UCSD-AML1 (cell line): ENCODE measurements at regions not wholly inside any gene's neighbourhood (a gene's known extent, or its start where the extent isn't known, plus 50 kb on each side); places are given as distances from the start of the nearest gene placed in this dataset.
"Not testable (repeated sequence)": the region's sequence is repeated elsewhere in the genome, so short reads cannot be mapped to it uniquely, and the experiment has no call there.

Experiments
- DNase-seq: peaks from one replicate; lab custom pipeline; 2025; ENCODE audit not compliant: unreplicated experiment; lab: John Stamatoyannopoulos, UW

DNA sequence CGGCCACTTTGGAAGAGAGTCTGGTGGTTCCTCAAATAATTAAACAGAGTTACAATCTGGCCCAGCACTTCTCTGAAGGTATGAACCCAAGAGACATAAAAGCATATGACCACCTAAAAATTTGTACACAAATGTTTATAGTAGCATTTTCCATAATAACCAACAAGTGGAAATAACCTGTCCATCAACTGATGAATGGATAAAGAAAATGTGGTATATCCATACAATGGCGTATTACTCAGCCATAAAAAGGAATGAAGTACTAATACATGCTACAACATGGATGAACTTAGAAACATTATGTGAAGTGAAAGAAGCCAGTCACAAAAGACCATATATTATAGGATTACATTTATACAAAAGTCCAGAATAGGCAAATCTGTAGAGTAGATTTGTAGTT is 76.0 kb upstream of the RGPD5 start:
- no peak for DNase-seq

DNA sequence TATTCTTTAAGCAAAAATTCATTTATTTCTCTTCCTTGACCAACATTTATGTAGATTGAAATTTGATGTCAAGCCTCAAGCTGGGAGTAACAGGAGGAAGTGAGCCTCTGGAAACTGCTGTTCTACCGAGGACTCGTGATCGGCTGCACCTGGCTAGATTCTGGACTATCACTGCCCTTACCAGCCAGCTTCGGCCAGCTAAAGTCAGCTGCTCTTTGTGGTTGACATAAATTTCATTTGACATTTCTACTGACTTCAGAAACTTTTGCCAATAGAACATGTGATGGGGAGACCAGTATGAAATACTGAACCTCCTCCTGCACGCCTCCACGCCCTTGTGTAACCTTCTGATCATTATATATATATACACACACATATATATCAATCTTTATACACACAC is 74.2 kb upstream of the RGPD5 start:
- no peak for DNase-seq

DNA sequence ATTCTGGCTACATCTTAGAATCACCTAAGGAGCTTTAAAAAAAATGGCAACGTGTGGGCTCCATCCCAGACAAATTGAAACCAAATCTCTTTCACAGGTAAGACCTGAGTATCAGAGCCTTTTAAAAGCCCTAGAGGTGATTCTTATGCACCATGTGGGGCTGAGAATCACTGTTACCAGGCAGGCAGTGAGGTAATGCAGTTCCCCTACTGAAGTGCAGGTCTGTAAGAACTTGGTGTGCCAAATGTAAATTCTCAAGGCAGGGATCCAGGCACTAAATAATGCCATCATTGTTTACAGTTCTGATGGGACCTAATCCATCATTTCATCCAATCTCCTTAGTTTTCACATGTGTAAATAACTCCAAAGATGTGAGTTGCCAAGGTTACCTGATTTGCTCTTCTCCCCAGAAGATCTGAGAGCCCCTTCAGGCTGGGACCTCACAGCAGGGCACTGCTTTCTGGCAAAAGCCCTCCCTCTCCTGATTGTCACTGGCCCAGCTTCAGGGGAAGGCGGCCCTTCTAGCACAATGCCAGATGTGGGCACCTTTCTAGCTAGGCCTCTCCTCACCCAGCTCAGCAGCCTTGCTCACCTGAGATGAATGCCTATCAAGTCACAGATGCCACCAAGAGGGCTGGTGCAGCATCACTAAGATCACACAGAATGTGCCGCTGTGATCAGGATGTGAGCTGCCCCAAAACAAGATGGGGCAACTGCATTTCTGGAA is 73.6 kb upstream of the RGPD5 start:
- no peak for DNase-seq

- no peak for DNase-seq
Observed at GRCh38 chr2:109721135-109721534, 73.0 kb upstream of the RGPD5 start.

- DNase-seq = no peak
Observed at GRCh38 chr2:109721626-109722025, 72.5 kb upstream of the RGPD5 start.

GRCh38 chr2:109722026-109722425 is 72.1 kb upstream of the RGPD5 start:
- no peak for DNase-seq

- not testable (repeated sequence) for DNase-seq
Observed at GRCh38 chr2:109722640-109723039, 71.5 kb upstream of the RGPD5 start.

DNA sequence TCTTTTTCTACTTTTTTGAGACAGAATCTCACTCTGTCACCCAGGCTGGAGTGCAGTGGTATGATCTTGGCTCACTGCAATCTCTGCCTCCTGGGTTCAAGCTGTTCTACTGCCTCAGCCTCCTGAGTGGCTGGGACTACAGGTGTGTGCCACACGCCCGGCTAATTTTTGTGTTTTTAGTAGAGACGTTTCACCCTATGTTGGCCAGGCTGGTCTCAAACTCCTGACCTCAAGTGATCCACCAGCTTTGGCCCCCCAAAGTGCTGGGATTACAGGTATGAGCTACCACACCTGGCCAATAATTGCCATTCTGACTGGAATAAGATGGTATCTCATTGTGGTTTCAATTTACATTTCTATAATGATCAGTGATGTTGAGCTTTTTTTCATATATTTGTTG is 71.0 kb upstream of the RGPD5 start:
- DNase-seq = not testable (repeated sequence)

DNA sequence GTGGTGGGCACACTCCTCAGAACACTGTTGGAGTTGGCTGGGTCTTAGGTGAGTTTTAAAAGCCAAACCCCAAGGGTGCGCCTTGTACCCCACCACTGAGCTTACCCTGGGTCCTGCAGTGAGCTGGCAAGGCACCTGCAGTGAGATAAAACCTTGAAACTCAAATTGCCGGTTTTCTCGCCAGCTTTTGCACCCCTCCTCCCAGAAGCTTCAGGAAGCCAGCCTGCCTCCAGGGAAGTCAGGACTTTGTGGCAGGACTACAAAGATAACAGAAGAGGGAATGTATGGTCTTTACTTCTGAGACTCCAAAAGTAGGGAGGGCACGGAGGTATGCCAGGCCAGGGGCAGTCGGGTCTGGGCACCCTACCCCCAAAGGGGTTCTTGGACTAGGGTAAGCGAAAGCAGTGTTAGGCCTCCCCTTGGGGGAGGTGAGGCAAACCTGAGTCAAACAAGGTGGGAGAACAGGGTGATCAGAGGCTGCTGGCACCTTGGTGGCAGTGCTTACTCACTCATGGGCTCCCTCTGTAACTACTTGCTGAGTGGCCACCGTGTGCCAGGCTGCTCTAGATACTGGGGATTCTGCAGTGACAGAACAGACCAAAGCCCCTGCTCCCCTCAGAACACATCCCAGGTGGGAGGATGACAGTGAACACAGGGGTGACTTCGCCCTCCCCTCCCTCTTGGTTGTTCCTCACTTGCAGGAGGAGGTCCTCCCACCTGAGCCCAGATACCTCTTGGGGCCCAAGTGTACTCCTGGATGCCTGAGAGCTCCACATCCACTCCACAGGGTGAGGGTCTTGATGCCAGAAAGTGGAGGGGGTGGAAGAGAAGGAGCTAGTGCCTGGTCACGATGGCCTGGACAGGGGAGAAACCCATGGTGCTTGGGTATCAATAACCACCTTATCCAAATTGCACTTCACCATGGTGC is 69.3 kb upstream of the RGPD5 start:
- no peak for DNase-seq

DNA sequence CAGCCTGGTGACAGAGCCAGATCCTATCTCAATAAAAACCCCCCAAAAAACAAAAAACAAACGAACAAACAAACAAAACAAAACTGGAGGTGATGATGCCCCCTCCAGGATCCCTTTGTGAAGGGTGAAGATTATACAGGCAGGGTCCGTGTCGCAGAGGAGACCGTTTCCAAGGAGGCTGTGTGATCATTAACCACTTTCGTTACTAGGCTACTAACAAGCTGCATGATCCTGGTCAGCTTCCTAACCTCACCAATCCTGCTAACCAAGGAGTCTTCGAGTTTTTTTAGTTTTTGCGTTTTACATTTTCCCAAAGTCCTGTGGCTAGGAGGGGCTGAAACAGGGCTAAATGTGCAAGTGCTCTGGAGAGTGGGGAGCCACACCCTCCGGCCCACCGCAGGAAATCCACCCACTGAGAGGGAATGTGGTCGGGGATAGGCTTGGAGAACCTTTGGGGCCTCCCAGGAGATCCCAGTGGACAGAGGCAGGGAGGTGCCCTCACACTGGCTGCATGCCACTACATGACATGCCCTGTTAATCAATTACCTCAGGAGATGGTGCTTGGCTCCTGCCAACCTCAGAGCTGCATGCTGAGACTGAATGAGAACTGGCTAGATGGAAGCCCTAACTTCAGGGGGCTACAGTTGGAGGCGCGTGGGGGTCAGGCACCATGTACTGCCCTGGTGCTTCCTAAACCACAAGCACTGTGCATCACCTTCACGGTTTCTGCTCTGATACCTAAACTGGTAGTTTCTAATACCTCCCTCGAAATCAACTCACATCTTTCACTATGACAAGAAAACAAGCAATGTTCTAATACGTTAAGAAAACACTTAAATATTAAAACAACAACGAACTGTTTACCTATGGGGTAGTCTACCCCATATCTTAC is 67.5 kb upstream of the RGPD5 start:
- DNase-seq = no peak

DNA sequence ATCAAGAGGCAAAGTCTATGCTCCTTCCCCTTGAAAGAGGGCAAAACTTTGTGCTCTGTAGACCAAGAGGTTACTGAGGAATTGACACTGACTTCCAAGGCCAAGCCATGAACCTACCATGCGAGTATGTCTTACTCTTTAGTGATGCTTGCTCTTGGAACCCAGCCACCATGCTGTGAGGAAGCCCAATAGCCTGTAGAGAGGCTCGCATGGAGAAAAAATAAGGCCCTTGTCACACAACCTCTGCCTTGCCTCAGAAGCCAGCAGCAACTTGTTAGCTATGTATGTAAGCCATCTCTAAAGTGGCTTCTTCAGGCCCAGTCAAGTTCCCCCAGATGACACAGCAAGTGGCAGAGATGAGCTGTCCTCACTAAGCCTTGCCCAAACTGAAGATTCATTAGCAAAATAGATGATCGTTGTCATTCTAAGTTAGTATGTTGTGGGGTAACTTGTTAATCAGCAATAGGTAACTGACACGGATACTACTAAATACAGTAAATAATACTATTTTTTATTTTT is 66.1 kb upstream of the RGPD5 start:
- DNase-seq = no peak

DNA sequence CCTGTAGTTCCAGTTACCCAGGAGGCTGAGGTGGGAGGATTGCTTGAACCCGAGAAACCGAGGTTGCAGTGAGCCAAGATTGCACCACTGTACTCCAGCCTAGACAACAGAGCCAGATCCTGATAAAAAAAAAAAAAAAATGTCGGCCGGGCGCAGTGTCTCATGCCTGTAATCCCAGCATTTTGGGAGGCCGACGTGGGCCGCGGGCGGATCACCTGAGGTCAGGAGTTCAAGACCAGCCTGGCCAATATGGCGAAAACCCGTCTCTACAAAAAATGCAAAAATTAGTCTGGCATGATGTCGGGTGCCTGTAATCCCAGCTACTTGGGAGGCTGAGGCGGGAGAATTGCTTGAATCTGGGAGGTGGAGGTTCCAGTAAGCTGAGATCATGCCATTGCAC is 60.4 kb upstream of the RGPD5 start:
- not testable (repeated sequence) for DNase-seq

DNA sequence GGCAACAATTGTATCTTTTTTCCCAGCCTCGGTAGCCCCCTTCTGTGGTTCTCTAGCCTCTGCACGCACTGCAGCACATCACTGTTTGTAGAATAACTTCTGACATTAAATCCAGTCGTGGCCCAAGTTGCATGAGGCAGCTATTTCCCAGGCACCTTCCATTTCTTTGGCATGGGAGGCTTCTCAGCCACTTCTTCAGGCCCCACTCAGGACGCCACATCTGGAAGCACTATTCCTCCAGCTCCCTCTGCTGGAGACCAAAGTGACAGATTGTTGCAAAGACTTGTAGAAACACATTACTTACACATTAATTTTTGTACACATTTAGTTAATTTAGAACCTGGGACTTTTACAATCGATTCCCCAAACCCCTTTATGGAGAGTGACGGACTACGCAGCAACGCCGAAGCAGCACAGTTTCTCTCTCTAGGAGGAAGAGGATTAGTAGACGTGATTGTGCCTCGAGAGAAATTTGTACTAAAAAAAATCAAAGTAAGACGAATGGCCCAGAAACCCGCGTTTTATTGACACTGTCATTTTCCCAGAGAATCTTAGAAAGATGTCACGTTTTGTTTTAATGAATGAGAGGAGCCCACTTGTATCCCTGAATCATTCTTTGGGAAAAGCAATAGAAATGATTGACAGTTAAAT is 57.8 kb upstream of the RGPD5 start:
- no peak for DNase-seq
